ENCODE measurements at regions not wholly inside any gene's neighbourhood (a gene's known extent, or its start where the extent isn't known, plus 50 kb on each side); places are given as distances from the start of the nearest gene placed in this dataset.

GRCh38 chr5:15260356-15261268, 239.4 kb upstream of the FBXL7 start:
- FAIRE-seq = no peak

- FAIRE-seq = no peak
Measured at GRCh38 chr5:15256485-15256884, 243.5 kb upstream of the FBXL7 start.

- no peak for FAIRE-seq
Measured at GRCh38 chr5:15255576-15255975, 244.4 kb upstream of the FBXL7 start.

- FAIRE-seq = no peak
Measured at GRCh38 chr5:15254607-15255006, 245.4 kb upstream of the FBXL7 start.

GRCh38 chr5:15252331-15252730, 247.6 kb upstream of the FBXL7 start:
- FAIRE-seq = no peak

- no peak for FAIRE-seq
Measured at GRCh38 chr5:15249152-15249551, 250.8 kb upstream of the FBXL7 start.

- no peak for FAIRE-seq
Measured at GRCh38 chr5:15248731-15249130, 251.2 kb upstream of the FBXL7 start.

GRCh38 chr5:15245913-15246312, 254.1 kb upstream of the FBXL7 start:
- no peak for FAIRE-seq

- no peak for FAIRE-seq
Measured at GRCh38 chr5:15243301-15244020, 256.5 kb upstream of the FBXL7 start.

- FAIRE-seq = no peak
Measured at GRCh38 chr5:15241216-15241821, 258.7 kb upstream of the FBXL7 start.

- no peak for FAIRE-seq
Measured at GRCh38 chr5:15238006-15238405, 262.0 kb upstream of the FBXL7 start.

GRCh38 chr5:15236911-15237508, 263.0 kb upstream of the FBXL7 start:
- FAIRE-seq = no peak

GRCh38 chr5:15234911-15235310, 265.1 kb upstream of the FBXL7 start:
- no peak for FAIRE-seq

- FAIRE-seq = no peak
Measured at GRCh38 chr5:15234366-15234765, 265.6 kb upstream of the FBXL7 start.

GRCh38 chr5:15233566-15233965, 266.4 kb upstream of the FBXL7 start:
- FAIRE-seq = no peak

- no peak for FAIRE-seq
Measured at GRCh38 chr5:15222156-15222555, 277.8 kb upstream of the FBXL7 start.

GRCh38 chr5:15220642-15221173, 279.3 kb upstream of the FBXL7 start:
- no peak for FAIRE-seq

GRCh38 chr5:15215056-15215455, 284.9 kb upstream of the FBXL7 start:
- no peak for FAIRE-seq

GRCh38 chr5:15214010-15214409, 286.0 kb upstream of the FBXL7 start:
- no peak for FAIRE-seq

GRCh38 chr5:15209053-15209762, 290.8 kb upstream of the FBXL7 start:
- FAIRE-seq = no peak

- no peak for FAIRE-seq
Measured at GRCh38 chr5:15206133-15206532, 293.8 kb upstream of the FBXL7 start.

GRCh38 chr5:15203376-15203775, 296.6 kb upstream of the FBXL7 start:
- no peak for FAIRE-seq
